K562 (cell line): ENCODE measurements at regions not wholly inside any gene's neighbourhood (a gene's known extent, or its start where the extent isn't known, plus 50 kb on each side); places are given as distances from the start of the nearest gene placed in this dataset.

Experiments
- CREB3 ChIP-seq: fragments of 450-650 bp; conservative IDR thresholded peaks from 2 replicates; pipeline ENCODE4 v1.6.1; 2016; ENCODE audit warnings: missing genetic modification characterization, low read depth, mild to moderate bottlenecking, missing compliant biosample characterization, moderate library complexity
- CTCF ChIP-seq, 3 experiments: IDR thresholded peaks in 2 of 3; conservative IDR thresholded peaks in 1 of 3; 2 replicates each; pipeline ENCODE4 v1.5.1; 2011 to 2012; ENCODE audit warnings: low read length in 3 of 3, mild to moderate bottlenecking in 3 of 3, control low read depth in 2 of 3, improper control_type of control experiment in 1 of 3, inconsistent platforms in 1 of 3, low read depth in 1 of 3, mixed read lengths in 1 of 3, moderate library complexity in 1 of 3; ENCODE audit not compliant: insufficient read depth in 2 of 3
- MYC ChIP-seq, 2 experiments: fragments of 250-450 bp in 1 of 2; sonication (Bioruptor Pico) in 1 of 2; IDR thresholded peaks; 2 replicates each; pipeline versions ENCODE4 v1.5.1 to v1.6.1; 2012 to 2021; ENCODE audit warnings: low read depth in 2 of 2, borderline replicate concordance in 1 of 2, improper control_type of control experiment in 1 of 2, low read length in 1 of 2, mild to moderate bottlenecking in 1 of 2, moderate library complexity in 1 of 2
- NBN ChIP-seq: fragments of 450-650 bp; IDR thresholded peaks from 2 replicates; pipeline ENCODE4 v1.6.1; 2016; ENCODE audit warnings: low read depth, mild to moderate bottlenecking
- NKRF ChIP-seq: fragments of 450-650 bp; IDR thresholded peaks from 2 replicates; pipeline ENCODE4 v1.6.1; 2016; ENCODE audit warnings: borderline replicate concordance
- REST ChIP-seq, 2 experiments: fragments of 450-650 bp; formaldehyde crosslinking in 1 of 2; IDR thresholded peaks; 2 replicates each; pipeline versions ENCODE4 v1.4.0 to v1.6.1; 2014 to 2020; ENCODE audit warnings: mild to moderate bottlenecking in 2 of 2, borderline replicate concordance in 1 of 2, low read depth in 1 of 2
- ZBTB33 ChIP-seq: sonication (generic); formaldehyde crosslinking; IDR thresholded peaks from 2 replicates; pipeline ENCODE4 v1.8.1; 2023; ENCODE audit warnings: mild to moderate bottlenecking, missing genetic modification reagents

GRCh38 chr6:170094686-170095272 lies 196.1 kb downstream of the DLL1 start:
- TF ChIP-seq CREB3 (tag) (no peak), NBN (no peak), ZBTB33 (CRISPR knock-in tag) (no peak), REST (IDR thresholded peaks at IDR 0.05; ENCODE audit: borderline replicate concordance) (no peak), REST (CRISPR knock-in tag; IDR thresholded peaks at IDR 0.05; ENCODE audit: low read depth) (no peak), NKRF (no peak), MYC (IDR thresholded peaks at IDR 0.05; ENCODE audit: low read depth, low read length) (no peak), MYC (CRISPR knock-in tag; IDR thresholded peaks at IDR 0.05; ENCODE audit: borderline replicate concordance, low read depth) (no peak), CTCF (IDR thresholded peaks at IDR 0.05 in 2 of 3, conservative IDR thresholded peaks at IDR 0.05 in 1 of 3; ENCODE audit: insufficient read depth in 2 of 3, low read depth in 1 of 3, low read length in 3 of 3) (no peak)
